ENCODE measurements at regions not wholly inside any gene's neighbourhood (a gene's known extent, or its start where the extent isn't known, plus 50 kb on each side); places are given as distances from the start of the nearest gene placed in this dataset.

DNA sequence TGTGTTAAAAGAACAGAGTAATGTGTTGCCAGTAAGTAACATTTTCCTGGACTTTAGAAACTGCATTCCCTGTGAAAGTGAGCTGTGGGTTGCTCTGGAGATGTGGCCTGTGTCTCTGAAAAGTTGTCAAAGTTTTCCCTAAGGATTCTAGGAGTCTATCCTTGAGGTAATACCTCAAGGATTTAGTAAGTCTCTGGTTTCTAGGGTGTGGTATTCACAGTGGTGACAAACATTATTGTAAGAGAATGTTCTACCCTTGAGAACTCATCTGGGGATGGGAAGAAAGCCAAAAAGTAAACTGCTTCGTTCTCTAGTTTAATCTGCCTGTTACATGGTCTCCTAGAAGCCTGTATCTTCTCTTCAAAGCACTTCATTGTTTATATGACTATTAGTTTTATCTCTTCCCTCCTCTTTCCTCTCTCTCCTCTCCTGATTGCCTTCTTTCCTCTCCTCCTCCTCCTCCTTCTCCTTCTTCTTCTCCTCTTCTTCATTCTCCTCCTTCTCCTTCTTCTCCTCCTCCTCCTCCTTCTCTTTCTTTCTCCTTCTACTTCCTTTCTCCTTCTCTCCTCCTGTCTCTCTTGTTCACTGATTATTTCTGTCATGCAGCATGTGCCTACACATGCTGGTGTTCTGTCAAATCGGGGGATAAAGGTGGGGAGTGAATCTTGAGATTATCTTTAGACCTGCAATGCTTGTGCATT lies 321.3 kb downstream of the PTTG2 start:
- TF ChIP-seq, protein P1, sequence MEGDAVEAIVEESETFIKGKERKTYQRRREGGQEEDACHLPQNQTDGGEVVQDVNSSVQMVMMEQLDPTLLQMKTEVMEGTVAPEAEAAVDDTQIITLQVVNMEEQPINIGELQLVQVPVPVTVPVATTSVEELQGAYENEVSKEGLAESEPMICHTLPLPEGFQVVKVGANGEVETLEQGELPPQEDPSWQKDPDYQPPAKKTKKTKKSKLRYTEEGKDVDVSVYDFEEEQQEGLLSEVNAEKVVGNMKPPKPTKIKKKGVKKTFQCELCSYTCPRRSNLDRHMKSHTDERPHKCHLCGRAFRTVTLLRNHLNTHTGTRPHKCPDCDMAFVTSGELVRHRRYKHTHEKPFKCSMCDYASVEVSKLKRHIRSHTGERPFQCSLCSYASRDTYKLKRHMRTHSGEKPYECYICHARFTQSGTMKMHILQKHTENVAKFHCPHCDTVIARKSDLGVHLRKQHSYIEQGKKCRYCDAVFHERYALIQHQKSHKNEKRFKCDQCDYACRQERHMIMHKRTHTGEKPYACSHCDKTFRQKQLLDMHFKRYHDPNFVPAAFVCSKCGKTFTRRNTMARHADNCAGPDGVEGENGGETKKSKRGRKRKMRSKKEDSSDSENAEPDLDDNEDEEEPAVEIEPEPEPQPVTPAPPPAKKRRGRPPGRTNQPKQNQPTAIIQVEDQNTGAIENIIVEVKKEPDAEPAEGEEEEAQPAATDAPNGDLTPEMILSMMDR (IDR thresholded peaks at IDR 0.05) = no peak
- Histone ChIP-seq H3K4me1 (peaks cover 3% of the 10 kb centered on the region), H3K27me3 (no peaks in the 10 kb centered on the region), H3K9ac (ENCODE audit: low read depth in 2 of 2, low read length in 2 of 2) (peak overlapping the region in 1 of 2 donors; percentile 58), H3K4me3 (no peak overlapping the region), H3K9me3 (no peaks in the 10 kb centered on the region), H3K27ac (peak overlapping the region; percentile 54), H3K36me3 (no peaks in the 10 kb centered on the region)
- intact Hi-C loops (cut with DNase I) = no loop called here
- peak; percentile 15 for DNase-seq

DNA sequence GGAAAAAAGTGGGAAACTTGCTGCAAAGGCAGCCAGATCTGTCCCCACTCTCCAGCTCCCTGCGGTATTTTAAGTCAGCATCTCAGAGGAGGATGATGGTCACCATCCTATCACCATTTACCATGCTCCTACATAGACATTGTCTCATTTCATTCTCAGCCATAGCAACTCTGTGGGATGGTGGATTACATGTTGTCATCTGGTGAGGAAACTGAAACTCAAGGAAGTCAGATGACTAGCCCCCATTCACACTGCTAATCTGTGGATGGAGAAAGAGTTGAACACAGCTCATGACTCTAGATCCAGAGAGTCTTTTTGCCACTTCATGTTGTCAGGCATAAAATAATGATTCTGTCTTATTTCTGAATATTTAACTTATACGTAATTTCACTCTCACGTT lies 323.5 kb downstream of the PTTG2 start:
- intact Hi-C loops (cut with DNase I) = no loop called here
- Histone ChIP-seq H3K27me3 (no peaks in the 10 kb centered on the region), H3K4me3 (no peak overlapping the region), H3K4me1 (peaks cover 3% of the 10 kb centered on the region), H3K9ac (ENCODE audit: low read depth in 2 of 2, low read length in 2 of 2) (no peak overlapping the region), H3K9me3 (no peaks in the 10 kb centered on the region), H3K27ac (no peak overlapping the region), H3K36me3 (no peaks in the 10 kb centered on the region)
- no peak for DNase-seq
- TF ChIP-seq, protein P1 (IDR thresholded peaks at IDR 0.05) = no peak

GRCh38 chr4:38284294-38285030 lies 324.3 kb downstream of the PTTG2 start:
- H3K4me3 ChIP-seq = no peak overlapping the region
- no peak for DNase-seq
- no peaks in the 10 kb centered on the region for H3K36me3 ChIP-seq
- H3K9ac ChIP-seq (ENCODE audit: low read depth in 2 of 2, low read length in 2 of 2) = no peak overlapping the region
- no peaks in the 10 kb centered on the region for H3K4me1 ChIP-seq
- no peaks in the 10 kb centered on the region for H3K9me3 ChIP-seq
- intact Hi-C loops (cut with DNase I) = no loop called here
- H3K27me3 ChIP-seq = no peaks in the 10 kb centered on the region
- no peak overlapping the region for H3K27ac ChIP-seq
- TF ChIP-seq, protein P1 (IDR thresholded peaks at IDR 0.05) = no peak

- no peak for DNase-seq
- TF ChIP-seq, protein P1 (IDR thresholded peaks at IDR 0.05) = no peak
- intact Hi-C loops (cut with DNase I) = no loop called here
These were observed 327.1 kb downstream of the PTTG2 start for GRCh38 chr4:38287101-38287851.

DNA sequence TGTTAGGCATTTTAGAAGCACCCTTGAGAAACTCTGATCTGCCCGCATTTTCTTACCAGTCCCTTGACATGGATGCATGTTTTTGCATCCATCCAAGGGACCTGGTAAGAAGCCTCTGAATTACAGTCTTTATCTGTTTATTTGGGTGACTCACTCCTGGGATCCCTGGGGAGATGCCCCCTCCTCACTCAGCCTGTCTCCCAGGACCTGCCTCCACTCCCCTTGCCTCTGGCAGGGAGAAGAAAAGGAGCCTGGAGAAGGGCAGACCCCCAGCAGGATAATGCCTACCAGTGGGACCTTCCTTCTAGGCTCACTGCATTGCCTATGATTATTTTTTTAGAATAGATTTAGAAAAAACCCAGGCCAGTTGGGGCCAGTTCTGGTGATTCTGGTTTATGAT lies 329.4 kb downstream of the PTTG2 start:
- no peak overlapping the region for H3K4me3 ChIP-seq
- no peaks in the 10 kb centered on the region for H3K4me1 ChIP-seq
- H3K27ac ChIP-seq = no peak overlapping the region
- H3K9ac ChIP-seq (ENCODE audit: low read depth in 2 of 2, low read length in 2 of 2) = no peak overlapping the region
- TF ChIP-seq, protein P1 (IDR thresholded peaks at IDR 0.05) = no peak
- intact Hi-C loops (cut with DNase I) = no loop called here
- no peak for DNase-seq
- no peaks in the 10 kb centered on the region for H3K27me3 ChIP-seq
- no peaks in the 10 kb centered on the region for H3K36me3 ChIP-seq
- no peaks in the 10 kb centered on the region for H3K9me3 ChIP-seq

More at GRCh38 chr4:38287101-38287851, 327.1 kb downstream of the PTTG2 start:
- Histone ChIP-seq H3K4me1 (no peaks in the 10 kb centered on the region), H3K27ac (no peak overlapping the region), H3K4me3 (no peak overlapping the region), H3K27me3 (no peaks in the 10 kb centered on the region), H3K9me3 (no peaks in the 10 kb centered on the region), H3K9ac (ENCODE audit: low read depth in 2 of 2, low read length in 2 of 2) (no peak overlapping the region), H3K36me3 (no peaks in the 10 kb centered on the region)

Measured in colonic mucosa (tissue), 4 donors.